ENCODE measurements at regions not wholly inside any gene's neighbourhood (a gene's known extent, or its start where the extent isn't known, plus 50 kb on each side); places are given as distances from the start of the nearest gene placed in this dataset.

DNA sequence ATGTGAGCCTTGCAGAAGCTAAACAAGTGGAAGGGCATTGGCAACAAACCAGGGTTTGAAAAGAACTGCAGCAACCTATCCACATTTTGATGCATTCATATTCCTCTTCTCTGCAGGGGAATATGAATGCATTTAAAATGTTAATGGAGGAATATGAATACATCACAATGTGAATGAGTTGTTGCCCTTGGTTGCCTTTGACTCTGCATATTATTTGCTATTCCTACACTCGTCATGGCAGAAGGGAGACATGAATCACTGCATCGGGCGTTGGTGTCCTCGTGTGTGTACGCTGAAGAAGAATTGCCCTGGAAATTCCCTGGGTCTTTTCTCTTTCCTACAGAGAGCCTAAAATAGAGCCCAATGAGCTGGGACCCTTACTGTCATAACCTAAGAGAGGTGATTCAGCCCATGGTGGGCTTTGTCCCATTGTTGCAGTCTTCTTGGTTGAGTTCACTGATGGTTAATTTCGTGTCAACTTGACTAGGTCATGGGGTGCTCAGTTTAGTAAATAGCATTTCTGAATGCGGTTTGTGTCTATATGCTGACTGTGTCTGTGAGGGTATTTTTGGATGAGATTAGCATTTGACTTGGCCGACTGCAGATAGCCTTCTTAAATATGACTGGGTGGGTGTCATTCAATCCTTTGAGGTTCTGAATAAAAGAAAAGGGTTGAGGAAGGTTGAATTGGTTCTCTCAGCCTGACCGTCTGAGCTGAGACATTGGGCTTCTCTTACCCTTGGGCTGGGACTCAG is 1422.9 kb upstream of the TMEM132C start:
- TF ChIP-seq, protein P1, sequence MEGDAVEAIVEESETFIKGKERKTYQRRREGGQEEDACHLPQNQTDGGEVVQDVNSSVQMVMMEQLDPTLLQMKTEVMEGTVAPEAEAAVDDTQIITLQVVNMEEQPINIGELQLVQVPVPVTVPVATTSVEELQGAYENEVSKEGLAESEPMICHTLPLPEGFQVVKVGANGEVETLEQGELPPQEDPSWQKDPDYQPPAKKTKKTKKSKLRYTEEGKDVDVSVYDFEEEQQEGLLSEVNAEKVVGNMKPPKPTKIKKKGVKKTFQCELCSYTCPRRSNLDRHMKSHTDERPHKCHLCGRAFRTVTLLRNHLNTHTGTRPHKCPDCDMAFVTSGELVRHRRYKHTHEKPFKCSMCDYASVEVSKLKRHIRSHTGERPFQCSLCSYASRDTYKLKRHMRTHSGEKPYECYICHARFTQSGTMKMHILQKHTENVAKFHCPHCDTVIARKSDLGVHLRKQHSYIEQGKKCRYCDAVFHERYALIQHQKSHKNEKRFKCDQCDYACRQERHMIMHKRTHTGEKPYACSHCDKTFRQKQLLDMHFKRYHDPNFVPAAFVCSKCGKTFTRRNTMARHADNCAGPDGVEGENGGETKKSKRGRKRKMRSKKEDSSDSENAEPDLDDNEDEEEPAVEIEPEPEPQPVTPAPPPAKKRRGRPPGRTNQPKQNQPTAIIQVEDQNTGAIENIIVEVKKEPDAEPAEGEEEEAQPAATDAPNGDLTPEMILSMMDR (IDR thresholded peaks at IDR 0.05; ENCODE audit: borderline replicate concordance, insufficient read depth, low read depth, low read length): no peak
- H3K4me3 ChIP-seq (ENCODE audit: low read depth, low read length): no peak overlapping the region

DNA sequence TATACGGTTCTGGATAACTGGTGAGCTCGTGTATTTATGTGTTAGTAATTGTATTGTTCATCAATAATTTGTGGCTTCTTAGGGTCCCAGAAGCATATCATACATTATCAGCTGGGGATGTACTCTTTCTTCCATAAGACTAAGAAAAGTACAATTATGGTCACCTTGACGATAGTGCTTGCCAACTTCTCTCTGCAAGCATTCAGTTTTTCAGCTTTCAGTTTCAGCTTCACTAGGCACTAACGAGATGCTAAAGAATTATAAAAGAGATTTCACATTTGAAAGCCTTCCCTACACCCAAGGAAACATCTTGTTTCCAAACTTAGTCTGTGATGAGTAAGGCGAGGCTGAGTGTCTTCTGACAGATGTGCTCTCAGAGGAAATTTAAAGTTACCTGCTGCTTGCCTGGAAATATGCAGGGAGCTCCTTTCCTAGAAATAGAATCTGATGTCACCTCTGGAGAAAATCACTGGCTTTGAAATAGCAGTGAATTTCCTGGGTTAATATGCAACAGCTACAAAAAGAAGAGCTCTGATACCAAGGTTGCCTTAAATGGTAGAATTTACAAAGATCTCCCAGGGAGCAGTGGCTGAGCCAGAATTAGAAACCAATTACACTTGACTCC is 1419.9 kb upstream of the TMEM132C start:
- H3K4me3 ChIP-seq (ENCODE audit: low read depth, low read length): no peak overlapping the region
- TF ChIP-seq, protein P1 (IDR thresholded peaks at IDR 0.05; ENCODE audit: borderline replicate concordance, insufficient read depth, low read depth, low read length): no peak

DNA sequence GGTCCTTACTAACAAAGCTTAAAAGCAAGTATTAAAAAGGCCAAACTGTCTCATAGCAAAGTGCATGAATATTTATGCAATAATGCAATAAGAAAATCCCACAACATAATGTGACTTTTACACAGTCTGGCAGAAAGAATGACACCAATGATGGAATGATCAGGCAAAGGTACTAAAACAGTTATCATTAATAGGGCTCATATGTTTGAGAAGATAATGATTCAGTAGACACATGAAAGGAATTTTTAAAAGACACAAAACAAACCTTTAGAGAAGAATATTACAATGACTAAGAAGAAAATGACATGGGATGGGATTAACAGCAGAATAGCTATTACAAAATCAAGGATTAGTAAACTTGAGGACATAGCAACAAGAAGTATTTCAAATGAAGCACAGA is 1411.2 kb upstream of the TMEM132C start:
- TF ChIP-seq, protein P1 (IDR thresholded peaks at IDR 0.05; ENCODE audit: borderline replicate concordance, insufficient read depth, low read depth, low read length): no peak
- H3K4me3 ChIP-seq (ENCODE audit: low read depth, low read length): no peak overlapping the region

DNA sequence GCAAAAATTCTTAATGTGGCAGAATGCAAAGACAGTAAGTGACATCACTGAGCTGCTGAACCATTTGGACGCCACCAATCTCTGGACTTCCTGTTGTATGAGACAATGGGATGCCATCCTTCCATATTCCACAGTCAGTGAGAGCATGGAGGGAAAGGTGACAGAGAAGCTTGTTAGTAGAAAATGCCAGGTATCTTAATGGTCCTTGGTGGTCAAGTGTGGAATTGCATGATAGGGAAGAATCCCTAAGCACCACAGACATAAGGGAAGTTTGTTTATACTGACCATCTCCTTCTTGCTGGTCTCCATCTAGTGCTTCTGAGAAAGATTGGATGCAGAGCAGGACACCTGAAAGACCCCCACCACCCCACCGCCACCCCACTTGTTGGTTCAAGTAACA is 1410.0 kb upstream of the TMEM132C start:
- TF ChIP-seq, protein P1 (IDR thresholded peaks at IDR 0.05; ENCODE audit: borderline replicate concordance, insufficient read depth, low read depth, low read length): no peak
- no peak overlapping the region for H3K4me3 ChIP-seq (ENCODE audit: low read depth, low read length)

DNA sequence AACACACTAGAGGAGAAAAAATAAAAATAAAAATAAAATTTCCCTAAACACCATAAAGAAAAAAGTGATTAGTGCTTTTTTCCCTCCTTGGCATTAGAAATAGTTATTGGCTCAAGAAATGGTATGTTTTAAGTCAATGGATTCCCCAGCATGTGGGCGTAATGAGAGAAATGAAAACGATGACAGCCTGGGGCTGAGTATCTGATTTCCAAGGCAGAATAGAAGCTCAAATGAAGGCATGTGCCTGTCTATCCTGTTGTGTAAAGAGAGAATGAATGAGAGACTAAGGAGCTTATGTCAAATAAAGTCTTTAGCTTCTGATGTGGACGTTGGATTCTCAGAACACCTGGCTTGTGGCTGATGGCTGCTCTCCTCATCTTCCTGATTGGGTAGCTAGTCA is 1408.4 kb upstream of the TMEM132C start:
- TF ChIP-seq, protein P1 (IDR thresholded peaks at IDR 0.05; ENCODE audit: borderline replicate concordance, insufficient read depth, low read depth, low read length): no peak

DNA sequence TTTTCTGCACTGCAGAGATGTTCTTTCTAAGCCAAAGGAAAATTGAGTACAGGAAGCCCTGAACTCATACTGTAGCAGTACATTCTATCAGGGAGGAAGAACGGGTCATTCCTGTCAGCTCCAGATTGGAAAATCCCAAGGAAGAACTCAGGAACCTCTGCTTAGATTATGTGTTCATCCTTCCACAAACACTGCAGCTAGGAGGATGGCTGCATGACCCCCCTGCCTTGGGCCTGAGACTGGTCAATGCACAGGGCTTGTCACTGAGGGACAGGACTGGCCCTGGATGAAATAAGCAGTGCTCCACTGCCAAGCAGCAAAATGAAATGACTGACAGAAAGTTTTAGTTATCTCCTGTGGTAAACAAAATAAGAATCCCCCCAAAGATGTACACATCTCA is 1406.8 kb upstream of the TMEM132C start:
- TF ChIP-seq, protein P1 (IDR thresholded peaks at IDR 0.05; ENCODE audit: borderline replicate concordance, insufficient read depth, low read depth, low read length): no peak
- H3K4me3 ChIP-seq (ENCODE audit: low read depth, low read length): no peak overlapping the region

More for the DNA sequence above, 1408.4 kb upstream of the TMEM132C start:
- no peak overlapping the region for H3K4me3 ChIP-seq (ENCODE audit: low read depth, low read length)

DNA sequence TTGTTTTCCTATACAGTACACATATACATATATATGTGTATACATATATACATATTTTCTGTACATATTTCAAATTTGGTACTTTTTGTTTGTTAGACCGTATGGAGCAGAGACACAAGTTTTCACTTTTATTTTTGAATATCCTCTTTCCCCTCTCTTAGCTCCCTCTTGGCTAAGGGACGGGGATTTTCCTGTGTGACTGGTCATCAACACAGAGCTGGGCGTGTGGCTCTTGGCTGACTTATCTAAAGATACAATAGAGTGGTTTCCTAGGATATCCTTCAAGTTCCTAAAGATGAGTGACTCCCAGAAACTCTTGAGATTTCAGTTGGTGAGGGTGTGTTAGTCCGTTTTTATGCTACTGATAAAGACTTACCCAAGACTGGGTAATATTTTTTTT is 1404.5 kb upstream of the TMEM132C start:
- no peak overlapping the region for H3K4me3 ChIP-seq (ENCODE audit: low read depth, low read length)
- TF ChIP-seq, protein P1 (IDR thresholded peaks at IDR 0.05; ENCODE audit: borderline replicate concordance, insufficient read depth, low read depth, low read length): no peak

Data from GM12875 (cell line).